ENCODE measurements at regions not wholly inside any gene's neighbourhood (a gene's known extent, or its start where the extent isn't known, plus 50 kb on each side); places are given as distances from the start of the nearest gene placed in this dataset.

GRCh38 chr3:106943071-106943470 lies 434.2 kb upstream of the CCDC54 start:
- TF ChIP-seq CTCF (IDR thresholded peaks at IDR 0.05; ENCODE audit: low read length) (no peak), EZH2 (IDR thresholded peaks at IDR 0.05; ENCODE audit: borderline replicate concordance, low read length) (no peak)

All from OCI-LY1 (cell line).